Astrocyte (in vitro differentiated cells and primary cell): ENCODE measurements at regions not wholly inside any gene's neighbourhood (a gene's known extent, or its start where the extent isn't known, plus 50 kb on each side); places are given as distances from the start of the nearest gene placed in this dataset.

ENCODE experiments used
- DNase-seq: peaks from one replicate; pipeline ENCODE4 v3.0.0-alpha.2; 2010; ENCODE audit warnings: low read depth
- FAIRE-seq: peaks from 2 replicates; lab custom pipeline; 2011; peaks lifted over from hg19 to GRCh38; lab: Jason Lieb, UNC
- H2AFZ ChIP-seq: 2 replicates; pipeline ENCODE4 v1.6.0; 2012; ENCODE audit warnings: low read depth, low read length, inconsistent platforms
- H3K27ac ChIP-seq: 2 replicates; pipeline ENCODE4 v1.5.1; 2011; ENCODE audit warnings: low read depth, low read length, inconsistent platforms
- H3K27me3 ChIP-seq: 2 replicates; pipeline ENCODE4 v1.6.0; 2011; ENCODE audit warnings: low read length, inconsistent platforms; ENCODE audit not compliant: insufficient read depth
- H3K36me3 ChIP-seq: 2 replicates; pipeline ENCODE4 v1.5.1; 2011; ENCODE audit warnings: low read length, inconsistent platforms; ENCODE audit not compliant: insufficient read depth
- H3K4me1 ChIP-seq: 2 replicates; pipeline ENCODE4 v1.5.1; 2011; ENCODE audit warnings: low read length, inconsistent platforms; ENCODE audit not compliant: insufficient read depth
- H3K4me2 ChIP-seq: 2 replicates; pipeline ENCODE4 v1.6.0; 2012; ENCODE audit warnings: low read length, inconsistent platforms
- H3K4me3 ChIP-seq: 2 replicates; pipeline ENCODE4 v1.5.1; 2011; ENCODE audit warnings: low read depth, mild to moderate bottlenecking, low read length, inconsistent platforms; ENCODE audit not compliant: insufficient read depth
- H3K79me2 ChIP-seq: 2 replicates; pipeline ENCODE4 v1.6.0; 2012; ENCODE audit warnings: mild to moderate bottlenecking, low read length, inconsistent platforms; ENCODE audit not compliant: insufficient read depth
- H3K9ac ChIP-seq: 2 replicates; pipeline ENCODE4 v1.6.0; 2012; ENCODE audit warnings: mild to moderate bottlenecking, low read length, inconsistent platforms
- H3K9me3 ChIP-seq: 2 replicates; pipeline ENCODE4 v1.5.1; 2012; ENCODE audit warnings: low read depth, mild to moderate bottlenecking, low read length, inconsistent platforms; ENCODE audit not compliant: insufficient read depth
- H4K20me1 ChIP-seq: 2 replicates; pipeline ENCODE4 v1.6.0; 2012; ENCODE audit warnings: low read length, inconsistent platforms; ENCODE audit not compliant: insufficient read depth
- H3K27ac Mint-ChIP-seq: one replicate; pipeline ENCODE4 v1.8.0; 2021; ENCODE audit warnings: mild to moderate bottlenecking, mixed read lengths; ENCODE audit not compliant: unreplicated experiment
- H3K27me3 Mint-ChIP-seq: one replicate; pipeline ENCODE4 v1.8.0; 2021; ENCODE audit warnings: low read depth, mixed read lengths; ENCODE audit not compliant: unreplicated experiment
- H3K36me3 Mint-ChIP-seq: one replicate; pipeline ENCODE4 v1.8.0; 2021; ENCODE audit warnings: low read depth, mixed read lengths; ENCODE audit not compliant: unreplicated experiment
- H3K4me1 Mint-ChIP-seq: one replicate; pipeline ENCODE4 v1.8.0; 2021; ENCODE audit warnings: low read depth, mixed read lengths; ENCODE audit not compliant: unreplicated experiment
- H3K4me3 Mint-ChIP-seq: one replicate; pipeline ENCODE4 v1.8.0; 2021; ENCODE audit warnings: mild to moderate bottlenecking, moderate library complexity, mixed read lengths; ENCODE audit not compliant: unreplicated experiment
- H3K9me3 Mint-ChIP-seq: one replicate; pipeline ENCODE4 v1.8.0; 2021; ENCODE audit warnings: mild to moderate bottlenecking, mixed read lengths; ENCODE audit not compliant: unreplicated experiment
- EZH2 ChIP-seq: IDR thresholded peaks from 2 replicates; pipeline ENCODE4 v1.6.1; 2012; ENCODE audit warnings: mild to moderate bottlenecking, low read length, inconsistent platforms; ENCODE audit not compliant: insufficient read depth
- TF ChIP-seq, protein P1 (sequence below): IDR thresholded peaks from 2 replicates; pipeline ENCODE4 v1.5.1; 2011; ENCODE audit warnings: low read depth, mild to moderate bottlenecking, inconsistent platforms, low read length, moderate library complexity; ENCODE audit not compliant: insufficient read depth

GRCh38 chr3:80063535-80063934 lies 295.7 kb upstream of the ROBO1 start:
- no peak overlapping the region for H3K27ac ChIP-seq
- H3K36me3 Mint-ChIP-seq, result no peaks in the 10 kb centered on the region
- no peak overlapping the region for H3K9ac ChIP-seq
- H3K27ac Mint-ChIP-seq, result no peak overlapping the region
- H3K27me3 ChIP-seq, result no peaks in the 10 kb centered on the region
- H3K4me3 ChIP-seq, result no peak overlapping the region
- no peak overlapping the region for H3K4me3 Mint-ChIP-seq
- H3K36me3 ChIP-seq, result no peaks in the 10 kb centered on the region
- H3K4me1 Mint-ChIP-seq, result no peaks in the 10 kb centered on the region
- no peaks in the 10 kb centered on the region for H3K27me3 Mint-ChIP-seq
- H2AFZ ChIP-seq, result no peak overlapping the region
- no peak for TF ChIP-seq EZH2
- TF ChIP-seq, protein P1, sequence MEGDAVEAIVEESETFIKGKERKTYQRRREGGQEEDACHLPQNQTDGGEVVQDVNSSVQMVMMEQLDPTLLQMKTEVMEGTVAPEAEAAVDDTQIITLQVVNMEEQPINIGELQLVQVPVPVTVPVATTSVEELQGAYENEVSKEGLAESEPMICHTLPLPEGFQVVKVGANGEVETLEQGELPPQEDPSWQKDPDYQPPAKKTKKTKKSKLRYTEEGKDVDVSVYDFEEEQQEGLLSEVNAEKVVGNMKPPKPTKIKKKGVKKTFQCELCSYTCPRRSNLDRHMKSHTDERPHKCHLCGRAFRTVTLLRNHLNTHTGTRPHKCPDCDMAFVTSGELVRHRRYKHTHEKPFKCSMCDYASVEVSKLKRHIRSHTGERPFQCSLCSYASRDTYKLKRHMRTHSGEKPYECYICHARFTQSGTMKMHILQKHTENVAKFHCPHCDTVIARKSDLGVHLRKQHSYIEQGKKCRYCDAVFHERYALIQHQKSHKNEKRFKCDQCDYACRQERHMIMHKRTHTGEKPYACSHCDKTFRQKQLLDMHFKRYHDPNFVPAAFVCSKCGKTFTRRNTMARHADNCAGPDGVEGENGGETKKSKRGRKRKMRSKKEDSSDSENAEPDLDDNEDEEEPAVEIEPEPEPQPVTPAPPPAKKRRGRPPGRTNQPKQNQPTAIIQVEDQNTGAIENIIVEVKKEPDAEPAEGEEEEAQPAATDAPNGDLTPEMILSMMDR, result no peak
- no peaks in the 10 kb centered on the region for H4K20me1 ChIP-seq
- no peaks in the 10 kb centered on the region for H3K4me1 ChIP-seq
- FAIRE-seq, result no peak
- H3K9me3 Mint-ChIP-seq, result no peaks in the 10 kb centered on the region
- no peaks in the 10 kb centered on the region for H3K79me2 ChIP-seq
- no peak overlapping the region for H3K4me2 ChIP-seq
- H3K9me3 ChIP-seq, result no peaks in the 10 kb centered on the region
- DNase-seq, result no peak

GRCh38 chr3:80060664-80061063 lies 292.9 kb upstream of the ROBO1 start:
- FAIRE-seq (no peak), DNase-seq (no peak)
- no peak for TF ChIP-seq EZH2
- TF ChIP-seq, protein P1, result no peak
- no peak overlapping the region for H3K4me2 ChIP-seq
- H3K27ac ChIP-seq, result no peak overlapping the region
- H4K20me1 ChIP-seq, result no peaks in the 10 kb centered on the region
- H3K27me3 Mint-ChIP-seq, result no peaks in the 10 kb centered on the region
- no peaks in the 10 kb centered on the region for H3K4me1 ChIP-seq
- H3K27ac Mint-ChIP-seq, result no peak overlapping the region
- no peak overlapping the region for H3K9ac ChIP-seq
- H3K9me3 Mint-ChIP-seq, result no peaks in the 10 kb centered on the region
- H3K79me2 ChIP-seq, result no peaks in the 10 kb centered on the region
- H3K36me3 Mint-ChIP-seq, result no peaks in the 10 kb centered on the region
- H3K9me3 ChIP-seq, result no peaks in the 10 kb centered on the region
- H3K4me1 Mint-ChIP-seq, result no peaks in the 10 kb centered on the region
- H3K4me3 Mint-ChIP-seq, result no peak overlapping the region
- H3K27me3 ChIP-seq, result no peaks in the 10 kb centered on the region
- H3K4me3 ChIP-seq, result no peak overlapping the region
- H3K36me3 ChIP-seq, result no peaks in the 10 kb centered on the region
- H2AFZ ChIP-seq, result no peak overlapping the region

- Histone ChIP-seq H2AFZ (no peak overlapping the region), H3K9ac (no peak overlapping the region), H3K4me2 (no peak overlapping the region), H3K27me3 (no peaks in the 10 kb centered on the region), H3K36me3 (no peaks in the 10 kb centered on the region), H4K20me1 (no peaks in the 10 kb centered on the region), H3K4me1 (no peaks in the 10 kb centered on the region), H3K4me3 (no peak overlapping the region), H3K79me2 (no peaks in the 10 kb centered on the region), H3K9me3 (no peaks in the 10 kb centered on the region), H3K27ac (no peak overlapping the region)
- no peak for TF ChIP-seq EZH2
- TF ChIP-seq, protein P1, result no peak
- Mint-ChIP-seq H3K4me1 (no peaks in the 10 kb centered on the region), H3K4me3 (no peak overlapping the region), H3K9me3 (no peaks in the 10 kb centered on the region), H3K27me3 (no peaks in the 10 kb centered on the region), H3K36me3 (peaks cover 2% of the 10 kb centered on the region), H3K27ac (no peak overlapping the region)
- DNase-seq (no peak), FAIRE-seq (no peak)
Observed at GRCh38 chr3:80055306-80055705, 287.5 kb upstream of the ROBO1 start.
